HEK293 (cell line): ENCODE measurements at regions not wholly inside any gene's neighbourhood (a gene's known extent, or its start where the extent isn't known, plus 50 kb on each side); places are given as distances from the start of the nearest gene placed in this dataset.

Experiments used
- CTCF ChIA-PET: fragments of 350-600 bp; formaldehyde crosslinking; extraction: SDS; loops from one replicate; lab custom pipeline; 2021; ENCODE audit warnings: antibody characterized with exemption; lab: Yijun Ruan, JAX
- POLR2A ChIA-PET: fragments of 300-600 bp; formaldehyde crosslinking; extraction: SDS; loops from one replicate; lab custom pipeline; 2020; ENCODE audit warnings: antibody characterized with exemption, inconsistent platforms; lab: Yijun Ruan, JAX
- H3K27ac ChIP-seq: fragments of 200-500 bp; sonication (Bioruptor generic); 2 replicates; pipeline ENCODE4 v1.5.1; 2014; ENCODE audit warnings: low read depth, low read length, control low read depth, inconsistent platforms; ENCODE audit errors: extremely low read depth
- H3K36me3 ChIP-seq, 2 experiments: fragments of 200-500 bp in 1 of 2; sonication (Bioruptor generic) in 1 of 2; 1 replicate in 1 of 2; 2 replicates in 1 of 2; pipeline ENCODE4 v1.5.1; 2014 to 2017; ENCODE audit warnings: inconsistent platforms in 2 of 2, low read length in 2 of 2; ENCODE audit not compliant: control insufficient read depth in 2 of 2, insufficient read depth in 1 of 2
- H3K4me1 ChIP-seq: fragments of 200-500 bp; sonication (Bioruptor generic); 2 replicates; pipeline ENCODE4 v1.5.1; 2014; ENCODE audit warnings: mild to moderate bottlenecking, low read length, inconsistent platforms; ENCODE audit not compliant: control insufficient read depth, insufficient read depth
- H3K4me3 ChIP-seq: 2 replicates; pipeline ENCODE4 v1.5.1; 2011; ENCODE audit warnings: low read depth, mild to moderate bottlenecking, control low read depth, low read length, moderate library complexity
- H3K9me3 ChIP-seq: fragments of 200-500 bp; sonication (Bioruptor generic); 2 replicates; pipeline ENCODE4 v1.5.1; 2014; ENCODE audit warnings: low read depth, low read length, inconsistent platforms; ENCODE audit not compliant: control insufficient read depth, insufficient read depth
- BCL11A ChIP-seq: fragments of 450-650 bp; formaldehyde crosslinking; IDR thresholded peaks from 2 replicates; pipeline ENCODE4 v1.5.1; 2016; ENCODE audit warnings: low read depth, missing biosample characterization, missing genetic modification characterization
- BCL11B ChIP-seq: fragments of 450-650 bp; formaldehyde crosslinking; IDR thresholded peaks from 2 replicates; pipeline ENCODE4 v1.5.1; 2016; ENCODE audit warnings: low read depth, missing biosample characterization, missing genetic modification characterization
- ZFHX2 ChIP-seq: fragments of 450-650 bp; formaldehyde crosslinking; conservative IDR thresholded peaks from 2 replicates; pipeline ENCODE4 v1.5.1; 2016; ENCODE audit warnings: missing biosample characterization, missing genetic modification characterization
- ZFP37 ChIP-seq: fragments of 450-650 bp; formaldehyde crosslinking; IDR thresholded peaks from 2 replicates; pipeline ENCODE4 v1.5.1; 2016; ENCODE audit warnings: missing biosample characterization, missing genetic modification characterization
- ZFP41 ChIP-seq: fragments of 450-650 bp; formaldehyde crosslinking; IDR thresholded peaks from 2 replicates; pipeline ENCODE4 v1.5.1; 2016; ENCODE audit warnings: missing biosample characterization, missing genetic modification characterization, borderline replicate concordance
- ZIC2 ChIP-seq: fragments of 450-650 bp; formaldehyde crosslinking; IDR thresholded peaks from 2 replicates; pipeline ENCODE4 v1.5.1; 2016; ENCODE audit warnings: missing biosample characterization, missing genetic modification characterization
- ZNF138 ChIP-seq: fragments of 450-650 bp; formaldehyde crosslinking; IDR thresholded peaks from 2 replicates; pipeline ENCODE4 v1.5.1; 2016; ENCODE audit warnings: missing biosample characterization, missing genetic modification characterization, borderline replicate concordance
- ZNF146 ChIP-seq: fragments of 450-650 bp; formaldehyde crosslinking; IDR thresholded peaks from 2 replicates; pipeline ENCODE4 v1.5.1; 2016; ENCODE audit warnings: missing biosample characterization, missing genetic modification characterization
- ZNF214 ChIP-seq: fragments of 450-650 bp; formaldehyde crosslinking; IDR thresholded peaks from 2 replicates; pipeline ENCODE4 v1.5.1; 2017; ENCODE audit warnings: missing biosample characterization, mild to moderate bottlenecking, missing genetic modification characterization, borderline replicate concordance
- ZNF223 ChIP-seq: fragments of 450-650 bp; formaldehyde crosslinking; IDR thresholded peaks from 2 replicates; pipeline ENCODE4 v1.5.1; 2016; ENCODE audit warnings: missing biosample characterization, missing genetic modification characterization
- ZNF239 ChIP-seq: fragments of 450-650 bp; formaldehyde crosslinking; IDR thresholded peaks from 2 replicates; pipeline ENCODE4 v1.5.1; 2016; ENCODE audit warnings: missing biosample characterization, missing genetic modification characterization
- ZNF302 ChIP-seq: fragments of 450-650 bp; formaldehyde crosslinking; IDR thresholded peaks from 2 replicates; pipeline ENCODE4 v1.5.1; 2016; ENCODE audit warnings: missing biosample characterization, missing genetic modification characterization, low read depth
- ZNF404 ChIP-seq: fragments of 450-650 bp; formaldehyde crosslinking; IDR thresholded peaks from 2 replicates; pipeline ENCODE4 v1.5.1; 2017; ENCODE audit warnings: missing biosample characterization, missing genetic modification characterization
- ZNF558 ChIP-seq: fragments of 450-650 bp; formaldehyde crosslinking; IDR thresholded peaks from 2 replicates; pipeline ENCODE4 v1.5.1; 2016; ENCODE audit warnings: missing biosample characterization, missing genetic modification characterization
- ZNF571 ChIP-seq: fragments of 450-650 bp; formaldehyde crosslinking; IDR thresholded peaks from 2 replicates; pipeline ENCODE4 v1.5.0; 2017; ENCODE audit warnings: missing biosample characterization, missing genetic modification characterization
- ZNF600 ChIP-seq: fragments of 450-650 bp; formaldehyde crosslinking; IDR thresholded peaks from 2 replicates; pipeline ENCODE4 v1.5.1; 2016; ENCODE audit warnings: missing biosample characterization, missing genetic modification characterization
- ZNF624 ChIP-seq: fragments of 450-650 bp; formaldehyde crosslinking; IDR thresholded peaks from 2 replicates; pipeline ENCODE4 v1.5.1; 2017; ENCODE audit warnings: missing biosample characterization, missing genetic modification characterization
- ZNF701 ChIP-seq: fragments of 450-650 bp; formaldehyde crosslinking; IDR thresholded peaks from 2 replicates; pipeline ENCODE4 v1.5.1; 2016; ENCODE audit warnings: missing biosample characterization, missing genetic modification characterization
- ZNF707 ChIP-seq: fragments of 450-650 bp; formaldehyde crosslinking; IDR thresholded peaks from 2 replicates; pipeline ENCODE4 v1.5.1; 2016; ENCODE audit warnings: missing biosample characterization, missing genetic modification characterization
- ZNF777 ChIP-seq: fragments of 450-650 bp; formaldehyde crosslinking; IDR thresholded peaks from 2 replicates; pipeline ENCODE4 v1.5.1; 2017; ENCODE audit warnings: missing biosample characterization, missing genetic modification characterization, borderline replicate concordance
- ZNF785 ChIP-seq: fragments of 450-650 bp; formaldehyde crosslinking; IDR thresholded peaks from 2 replicates; pipeline ENCODE4 v1.5.1; 2016; ENCODE audit warnings: missing biosample characterization, missing genetic modification characterization
- TF ChIP-seq, protein P1 (sequence below): fragments of 450-650 bp; formaldehyde crosslinking; IDR thresholded peaks from 2 replicates; pipeline ENCODE4 v1.5.1; 2016; ENCODE audit warnings: missing biosample characterization, missing genetic modification characterization
- TF ChIP-seq, protein P2 (sequence below): fragments of 450-650 bp; formaldehyde crosslinking; IDR thresholded peaks from 2 replicates; pipeline ENCODE4 v1.5.1; 2016; ENCODE audit warnings: missing biosample characterization, missing genetic modification characterization
- TF ChIP-seq, protein P3 (sequence below): fragments of 450-650 bp; formaldehyde crosslinking; IDR thresholded peaks from 2 replicates; pipeline ENCODE4 v1.5.1; 2016; ENCODE audit warnings: missing biosample characterization, missing genetic modification characterization
- TF ChIP-seq, protein P4 (sequence below): fragments of 450-650 bp; formaldehyde crosslinking; IDR thresholded peaks from 2 replicates; pipeline ENCODE4 v1.5.1; 2016; ENCODE audit warnings: missing biosample characterization, missing genetic modification characterization
- TF ChIP-seq, protein P5 (sequence below): fragments of 450-650 bp; formaldehyde crosslinking; IDR thresholded peaks from 2 replicates; pipeline ENCODE4 v1.5.1; 2016; ENCODE audit warnings: missing biosample characterization, missing genetic modification characterization, low read depth
- TF ChIP-seq, protein P6 (sequence below): fragments of 450-650 bp; formaldehyde crosslinking; IDR thresholded peaks from 2 replicates; pipeline ENCODE4 v1.5.1; 2016; ENCODE audit warnings: missing biosample characterization, missing genetic modification characterization

DNA sequence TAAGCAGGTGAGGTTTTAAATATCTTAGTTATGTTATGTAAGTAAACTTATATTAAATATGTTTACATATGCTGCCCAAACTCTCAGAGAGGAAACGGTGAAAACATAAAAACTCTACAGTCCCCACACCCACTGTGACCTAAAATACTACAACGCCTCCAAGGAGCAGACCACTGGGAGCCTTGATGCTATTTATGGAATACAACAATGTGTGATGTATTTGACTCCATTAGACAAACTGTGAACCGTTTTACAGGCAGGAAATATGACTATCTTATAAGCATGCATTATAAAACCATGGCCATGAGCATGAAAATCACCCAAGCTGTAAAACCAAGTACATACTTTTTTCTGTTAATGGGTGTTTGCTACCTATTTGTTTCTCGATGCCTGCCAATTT, 379.5 kb upstream of the TBL1XR1 start:
- POLR2A ChIA-PET, result no interaction called here
- Histone ChIP-seq H3K4me1 (no peaks in the 10 kb centered on the region; the same call in 1 of the 2 replicates), H3K4me3 (no peak overlapping the region), H3K9me3 (no peaks in the 10 kb centered on the region), H3K36me3 (no peaks in the 10 kb centered on the region), H3K27ac (no peak overlapping the region)
- CTCF ChIA-PET, result no interaction called here
- TF ChIP-seq ZFP41 (tag by site-specific recombination) (no peak), ZNF785 (tag by site-specific recombination) (no peak), ZNF146 (tag by site-specific recombination) (no peak), ZNF701 (tag by site-specific recombination) (no peak), ZNF214 (tag by site-specific recombination) (no peak), ZNF624 (tag by site-specific recombination) (no peak), ZNF223 (tag by site-specific recombination) (no peak), ZNF302 (tag by site-specific recombination) (no peak), ZFP37 (tag by site-specific recombination) (no peak), ZIC2 (tag by site-specific recombination) (no peak), ZNF600 (tag by site-specific recombination) (no peak), ZFHX2 (tag by site-specific recombination) (no peak), ZNF571 (tag by site-specific recombination) (no peak), BCL11B (tag by site-specific recombination) (no peak)
- TF ChIP-seq, protein P1, sequence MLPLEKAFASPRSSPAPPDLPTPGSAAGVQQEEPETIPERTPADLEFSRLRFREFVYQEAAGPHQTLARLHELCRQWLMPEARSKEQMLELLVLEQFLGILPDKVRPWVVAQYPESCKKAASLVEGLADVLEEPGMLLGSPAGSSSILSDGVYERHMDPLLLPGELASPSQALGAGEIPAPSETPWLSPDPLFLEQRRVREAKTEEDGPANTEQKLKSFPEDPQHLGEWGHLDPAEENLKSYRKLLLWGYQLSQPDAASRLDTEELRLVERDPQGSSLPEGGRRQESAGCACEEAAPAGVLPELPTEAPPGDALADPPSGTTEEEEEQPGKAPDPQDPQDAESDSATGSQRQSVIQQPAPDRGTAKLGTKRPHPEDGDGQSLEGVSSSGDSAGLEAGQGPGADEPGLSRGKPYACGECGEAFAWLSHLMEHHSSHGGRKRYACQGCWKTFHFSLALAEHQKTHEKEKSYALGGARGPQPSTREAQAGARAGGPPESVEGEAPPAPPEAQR (tag by site-specific recombination), result no peak
- TF ChIP-seq, protein P2, sequence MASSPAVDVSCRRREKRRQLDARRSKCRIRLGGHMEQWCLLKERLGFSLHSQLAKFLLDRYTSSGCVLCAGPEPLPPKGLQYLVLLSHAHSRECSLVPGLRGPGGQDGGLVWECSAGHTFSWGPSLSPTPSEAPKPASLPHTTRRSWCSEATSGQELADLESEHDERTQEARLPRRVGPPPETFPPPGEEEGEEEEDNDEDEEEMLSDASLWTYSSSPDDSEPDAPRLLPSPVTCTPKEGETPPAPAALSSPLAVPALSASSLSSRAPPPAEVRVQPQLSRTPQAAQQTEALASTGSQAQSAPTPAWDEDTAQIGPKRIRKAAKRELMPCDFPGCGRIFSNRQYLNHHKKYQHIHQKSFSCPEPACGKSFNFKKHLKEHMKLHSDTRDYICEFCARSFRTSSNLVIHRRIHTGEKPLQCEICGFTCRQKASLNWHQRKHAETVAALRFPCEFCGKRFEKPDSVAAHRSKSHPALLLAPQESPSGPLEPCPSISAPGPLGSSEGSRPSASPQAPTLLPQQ (tag by site-specific recombination), result no peak
- TF ChIP-seq, protein P3, sequence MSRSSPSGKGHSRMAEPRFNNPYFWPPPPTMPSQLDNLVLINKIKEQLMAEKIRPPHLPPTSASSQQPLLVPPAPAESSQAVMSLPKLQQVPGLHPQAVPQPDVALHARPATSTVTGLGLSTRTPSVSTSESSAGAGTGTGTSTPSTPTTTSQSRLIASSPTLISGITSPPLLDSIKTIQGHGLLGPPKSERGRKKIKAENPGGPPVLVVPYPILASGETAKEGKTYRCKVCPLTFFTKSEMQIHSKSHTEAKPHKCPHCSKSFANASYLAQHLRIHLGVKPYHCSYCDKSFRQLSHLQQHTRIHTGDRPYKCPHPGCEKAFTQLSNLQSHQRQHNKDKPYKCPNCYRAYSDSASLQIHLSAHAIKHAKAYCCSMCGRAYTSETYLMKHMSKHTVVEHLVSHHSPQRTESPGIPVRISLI (tag by site-specific recombination), result no peak
- TF ChIP-seq, protein P4, sequence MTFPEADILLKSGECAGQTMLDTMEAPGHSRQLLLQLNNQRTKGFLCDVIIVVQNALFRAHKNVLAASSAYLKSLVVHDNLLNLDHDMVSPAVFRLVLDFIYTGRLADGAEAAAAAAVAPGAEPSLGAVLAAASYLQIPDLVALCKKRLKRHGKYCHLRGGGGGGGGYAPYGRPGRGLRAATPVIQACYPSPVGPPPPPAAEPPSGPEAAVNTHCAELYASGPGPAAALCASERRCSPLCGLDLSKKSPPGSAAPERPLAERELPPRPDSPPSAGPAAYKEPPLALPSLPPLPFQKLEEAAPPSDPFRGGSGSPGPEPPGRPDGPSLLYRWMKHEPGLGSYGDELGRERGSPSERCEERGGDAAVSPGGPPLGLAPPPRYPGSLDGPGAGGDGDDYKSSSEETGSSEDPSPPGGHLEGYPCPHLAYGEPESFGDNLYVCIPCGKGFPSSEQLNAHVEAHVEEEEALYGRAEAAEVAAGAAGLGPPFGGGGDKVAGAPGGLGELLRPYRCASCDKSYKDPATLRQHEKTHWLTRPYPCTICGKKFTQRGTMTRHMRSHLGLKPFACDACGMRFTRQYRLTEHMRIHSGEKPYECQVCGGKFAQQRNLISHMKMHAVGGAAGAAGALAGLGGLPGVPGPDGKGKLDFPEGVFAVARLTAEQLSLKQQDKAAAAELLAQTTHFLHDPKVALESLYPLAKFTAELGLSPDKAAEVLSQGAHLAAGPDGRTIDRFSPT (tag by site-specific recombination), result no peak
- TF ChIP-seq, all 188 proteins: peak for 0

DNA sequence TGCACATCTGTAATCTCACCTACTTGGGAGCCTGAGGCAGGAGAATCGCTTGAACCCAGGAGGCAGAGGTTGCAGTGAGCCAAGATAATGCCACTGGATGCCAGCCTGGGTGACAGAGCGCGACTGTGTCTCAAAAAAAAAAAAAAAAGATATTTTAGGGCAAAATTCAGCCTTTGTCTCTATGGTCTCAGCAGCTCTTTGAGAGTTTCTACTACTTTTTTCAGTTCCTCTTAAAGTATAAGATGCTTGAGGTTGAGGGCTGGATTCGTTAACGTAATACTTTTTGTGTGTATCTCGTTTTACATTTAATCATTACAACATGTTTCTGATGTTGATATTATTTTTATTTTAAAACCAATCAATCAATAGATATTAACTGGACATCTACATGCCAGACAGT, 381.2 kb upstream of the TBL1XR1 start:
- H3K4me3 ChIP-seq, result no peak overlapping the region
- ChIA-PET POLR2A (interaction anchor here (0.8 kb wide), 1 partner anchor 224 kb away, joined by 3 read pairs; no protein-coding TSS in a partner anchor), CTCF (interaction anchor here (0.7 kb wide), 1 partner anchor 256 kb away, joined by 3 read pairs; no protein-coding TSS in a partner anchor)
- H3K9me3 ChIP-seq, result no peaks in the 10 kb centered on the region
- no peak overlapping the region for H3K27ac ChIP-seq
- no peaks in the 10 kb centered on the region; the same call in 1 of the 2 replicates for H3K4me1 ChIP-seq
- no peaks in the 10 kb centered on the region for H3K36me3 ChIP-seq
- TF ChIP-seq, protein P5, sequence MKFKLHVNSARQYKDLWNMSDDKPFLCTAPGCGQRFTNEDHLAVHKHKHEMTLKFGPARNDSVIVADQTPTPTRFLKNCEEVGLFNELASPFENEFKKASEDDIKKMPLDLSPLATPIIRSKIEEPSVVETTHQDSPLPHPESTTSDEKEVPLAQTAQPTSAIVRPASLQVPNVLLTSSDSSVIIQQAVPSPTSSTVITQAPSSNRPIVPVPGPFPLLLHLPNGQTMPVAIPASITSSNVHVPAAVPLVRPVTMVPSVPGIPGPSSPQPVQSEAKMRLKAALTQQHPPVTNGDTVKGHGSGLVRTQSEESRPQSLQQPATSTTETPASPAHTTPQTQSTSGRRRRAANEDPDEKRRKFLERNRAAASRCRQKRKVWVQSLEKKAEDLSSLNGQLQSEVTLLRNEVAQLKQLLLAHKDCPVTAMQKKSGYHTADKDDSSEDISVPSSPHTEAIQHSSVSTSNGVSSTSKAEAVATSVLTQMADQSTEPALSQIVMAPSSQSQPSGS, result no peak
- TF ChIP-seq ZNF239 (tag by site-specific recombination) (no peak), ZNF138 (tag by site-specific recombination) (no peak), ZNF404 (tag by site-specific recombination) (no peak), BCL11A (tag by site-specific recombination) (no peak), ZNF558 (tag by site-specific recombination) (no peak), ZNF302 (tag by site-specific recombination) (no peak), ZNF707 (no peak), ZNF777 (tag by site-specific recombination) (no peak)
- TF ChIP-seq, protein P6, sequence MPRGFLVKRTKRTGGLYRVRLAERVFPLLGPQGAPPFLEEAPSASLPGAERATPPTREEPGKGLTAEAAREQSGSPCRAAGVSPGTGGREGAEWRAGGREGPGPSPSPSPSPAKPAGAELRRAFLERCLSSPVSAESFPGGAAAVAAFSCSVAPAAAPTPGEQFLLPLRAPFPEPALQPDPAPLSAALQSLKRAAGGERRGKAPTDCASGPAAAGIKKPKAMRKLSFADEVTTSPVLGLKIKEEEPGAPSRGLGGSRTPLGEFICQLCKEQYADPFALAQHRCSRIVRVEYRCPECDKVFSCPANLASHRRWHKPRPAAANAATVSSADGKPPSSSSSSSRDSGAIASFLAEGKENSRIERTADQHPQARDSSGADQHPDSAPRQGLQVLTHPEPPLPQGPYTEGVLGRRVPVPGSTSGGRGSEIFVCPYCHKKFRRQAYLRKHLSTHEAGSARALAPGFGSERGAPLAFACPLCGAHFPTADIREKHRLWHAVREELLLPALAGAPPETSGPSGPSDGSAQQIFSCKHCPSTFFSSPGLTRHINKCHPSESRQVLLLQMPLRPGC (tag by site-specific recombination), result no peak
